B cell (primary cell): ENCODE measurements at regions not wholly inside any gene's neighbourhood (a gene's known extent, or its start where the extent isn't known, plus 50 kb on each side); places are given as distances from the start of the nearest gene placed in this dataset.

Experiments
- ATAC-seq: fragments of 200-7000 bp; cut with Tn5 transposase; one replicate; pipeline ENCODE4 v1.10.0; 2021; ENCODE audit warnings: low read depth, mild to moderate bottlenecking, moderate number of reproducible peaks, moderate library complexity
- CTCF ChIA-PET: fragments of 350-600 bp; sonication (Branson Sonifier 250); formaldehyde crosslinking; loops from one replicate; lab custom pipeline; 2021; ENCODE audit warnings: antibody characterized with exemption, inconsistent platforms; lab: Charles Lee
- POLR2A ChIA-PET: fragments of 350-600 bp; sonication (Branson Sonifier 250); formaldehyde crosslinking; loops from one replicate; lab custom pipeline; 2021; ENCODE audit warnings: antibody characterized with exemption; lab: Charles Lee
- DNase-seq: peaks from one replicate; pipeline ENCODE4 v3.0.0; 2013
- H2AFZ ChIP-seq: 2 replicates; pipeline ENCODE4 v1.6.1; 2012; ENCODE audit warnings: mild to moderate bottlenecking, low read depth, low read length; ENCODE audit not compliant: insufficient read depth, poor library complexity, severe bottlenecking
- H3K27ac ChIP-seq, 2 donors: 1 replicate in 1 of 2; 2 replicates in 1 of 2; pipeline ENCODE4 v1.5.1; 2012 to 2013; ENCODE audit warnings: low read length in 2 of 2, mild to moderate bottlenecking in 2 of 2, moderate library complexity in 1 of 2
- H3K27me3 ChIP-seq, 4 experiments: fragments of 200-600 bp in 1 of 4; sonication (generic) in 1 of 4; replicated peaks in 1 of 4; 1 replicate in 2 of 4; 2 replicates in 2 of 4; pipeline versions ENCODE4 v1.6.1 to v1.7.0; 2013 to 2016; ENCODE audit warnings: low read length in 3 of 4, mild to moderate bottlenecking in 2 of 4, mixed read lengths in 1 of 4, moderate library complexity in 1 of 4; ENCODE audit not compliant: insufficient read depth in 4 of 4, control insufficient read depth in 3 of 4; ENCODE audit errors: control extremely low read depth in 1 of 4
- H3K36me3 ChIP-seq, 2 experiments: replicated peaks in 1 of 2; 1 replicate in 1 of 2; 2 replicates in 1 of 2; pipeline versions ENCODE4 v1.6.1 to v1.7.1; 2013; ENCODE audit warnings: low read length in 1 of 2; ENCODE audit not compliant: insufficient read depth in 2 of 2, control insufficient read depth in 1 of 2; ENCODE audit errors: control extremely low read depth in 1 of 2, extremely low read depth in 1 of 2
- H3K4me1 ChIP-seq, 2 donors: fragments of 200-600 bp in 1 of 2; sonication (generic) in 1 of 2; 1 replicate in 1 of 2; 2 replicates in 1 of 2; pipeline versions ENCODE4 v1.5.1 to v1.6.1; 2013 to 2017; ENCODE audit warnings: low read length in 2 of 2; ENCODE audit not compliant: control insufficient read depth in 2 of 2, insufficient read depth in 2 of 2
- H3K4me2 ChIP-seq: replicated peaks from 2 replicates; pipeline ENCODE3; 2012; ENCODE audit warnings: mild to moderate bottlenecking, low read depth, low read length; ENCODE audit not compliant: poor library complexity, severe bottlenecking
- H3K4me3 ChIP-seq, 5 experiments: fragments of 200-600 bp in 1 of 5; sonication (generic) in 1 of 5; 1 replicate in 3 of 5; 2 replicates in 2 of 5; pipeline versions ENCODE4 v1.5.1 to v1.7.0; 2011 to 2016; ENCODE audit warnings: low read length in 4 of 5, mild to moderate bottlenecking in 4 of 5, low read depth in 2 of 5, control low read depth in 1 of 5, moderate library complexity in 1 of 5; ENCODE audit not compliant: insufficient read depth in 1 of 5; ENCODE audit errors: control extremely low read depth in 1 of 5, extremely low read depth in 1 of 5
- H3K79me2 ChIP-seq: fragments of 200-600 bp; sonication (generic); one replicate; pipeline ENCODE4 v1.6.0; 2016; ENCODE audit warnings: low read length; ENCODE audit not compliant: control insufficient read depth, insufficient read depth
- H3K9ac ChIP-seq: fragments of 200-600 bp; sonication (generic); 2 replicates; pipeline ENCODE4 v1.6.1; 2017; ENCODE audit warnings: mild to moderate bottlenecking, low read length, moderate library complexity
- H3K9me3 ChIP-seq, 3 donors: one replicate each; pipeline versions ENCODE4 v1.6.1 to v1.7.1; 2013; ENCODE audit warnings: low read length in 2 of 3; ENCODE audit not compliant: control insufficient read depth in 2 of 3, insufficient read depth in 1 of 3; ENCODE audit errors: control extremely low read depth in 1 of 3
- H4K20me1 ChIP-seq: 2 replicates; pipeline ENCODE4 v1.6.0; 2012; ENCODE audit warnings: mild to moderate bottlenecking, low read length; ENCODE audit not compliant: insufficient read depth, control insufficient read depth, poor library complexity, severe bottlenecking
- H3K27ac Mint-ChIP-seq: one replicate; pipeline ENCODE4 v1.8.0; 2021; ENCODE audit warnings: mixed read lengths
- H3K27me3 Mint-ChIP-seq: one replicate; pipeline ENCODE4 v1.8.0; 2021; ENCODE audit warnings: mixed read lengths
- H3K4me1 Mint-ChIP-seq: one replicate; pipeline ENCODE4 v1.8.0; 2021; ENCODE audit warnings: mixed read lengths
- H3K4me3 Mint-ChIP-seq: one replicate; pipeline ENCODE4 v1.8.0; 2021; ENCODE audit warnings: mixed read lengths
- H3K9me3 Mint-ChIP-seq: one replicate; pipeline ENCODE4 v1.8.0; 2022; ENCODE audit warnings: mixed read lengths; ENCODE audit not compliant: insufficient read depth
- EZH2 ChIP-seq: IDR thresholded peaks from 2 replicates; pipeline ENCODE4 v1.6.1; 2012; ENCODE audit warnings: borderline replicate concordance, low read depth, mild to moderate bottlenecking, moderate library complexity, low read length; ENCODE audit not compliant: insufficient read depth, poor library complexity, severe bottlenecking
- WGBS: methylation state at CpG from one replicate; pipeline ENCODE4 v1.1.5; 2013; ENCODE audit warnings: missing lambda C conversion rate; ENCODE audit not compliant: insufficient coverage; 5-methylcytosine and 5-hydroxymethylcytosine counted together
- intact Hi-C: fragments of 100-400 bp; cut with micrococcal nuclease; formaldehyde crosslinking; loops from one replicate; pipeline ENCODE4 v1.10.0; 2022
- TF ChIP-seq, protein P1 (sequence below): fragments of 200-600 bp; IDR thresholded peaks from one replicate; pipeline ENCODE4 v1.8.0; 2022; ENCODE audit warnings: antibody characterized with exemption, mild to moderate bottlenecking

- WGBS, result 62% methylated on average over 1 of the region's 1 CpG
- Histone ChIP-seq H3K9ac (no peak overlapping the region), H3K79me2 (no peaks in the 10 kb centered on the region), H3K4me1 (no peaks in the 10 kb centered on the region), H3K9me3 (peaks cover 0 to 1% (median 0%) of the 10 kb centered on the region in 3 donors), H3K27me3 (no peaks in the 10 kb centered on the region), H3K4me3 (no peak overlapping the region), H2AFZ (no peak overlapping the region), H4K20me1 (no peaks in the 10 kb centered on the region), H3K27ac (no peak overlapping the region), H3K36me3 (no peaks in the 10 kb centered on the region), H3K4me2 (no peak overlapping the region)
- ChIA-PET POLR2A (no interaction called here), CTCF (no interaction called here)
- Mint-ChIP-seq H3K27me3 (no peaks in the 10 kb centered on the region), H3K4me3 (no peak overlapping the region), H3K4me1 (no peaks in the 10 kb centered on the region), H3K9me3 (peaks cover 2% of the 10 kb centered on the region), H3K27ac (no peak overlapping the region)
- intact Hi-C loops, result no loop called here
- DNase-seq, result no peak
- TF ChIP-seq EZH2, result no peak
- TF ChIP-seq, protein P1, sequence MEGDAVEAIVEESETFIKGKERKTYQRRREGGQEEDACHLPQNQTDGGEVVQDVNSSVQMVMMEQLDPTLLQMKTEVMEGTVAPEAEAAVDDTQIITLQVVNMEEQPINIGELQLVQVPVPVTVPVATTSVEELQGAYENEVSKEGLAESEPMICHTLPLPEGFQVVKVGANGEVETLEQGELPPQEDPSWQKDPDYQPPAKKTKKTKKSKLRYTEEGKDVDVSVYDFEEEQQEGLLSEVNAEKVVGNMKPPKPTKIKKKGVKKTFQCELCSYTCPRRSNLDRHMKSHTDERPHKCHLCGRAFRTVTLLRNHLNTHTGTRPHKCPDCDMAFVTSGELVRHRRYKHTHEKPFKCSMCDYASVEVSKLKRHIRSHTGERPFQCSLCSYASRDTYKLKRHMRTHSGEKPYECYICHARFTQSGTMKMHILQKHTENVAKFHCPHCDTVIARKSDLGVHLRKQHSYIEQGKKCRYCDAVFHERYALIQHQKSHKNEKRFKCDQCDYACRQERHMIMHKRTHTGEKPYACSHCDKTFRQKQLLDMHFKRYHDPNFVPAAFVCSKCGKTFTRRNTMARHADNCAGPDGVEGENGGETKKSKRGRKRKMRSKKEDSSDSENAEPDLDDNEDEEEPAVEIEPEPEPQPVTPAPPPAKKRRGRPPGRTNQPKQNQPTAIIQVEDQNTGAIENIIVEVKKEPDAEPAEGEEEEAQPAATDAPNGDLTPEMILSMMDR, result no peak
- ATAC-seq, result no peak
These were observed 229.3 kb upstream of the ZSWIM2 start for GRCh38 chr2:187078297-187078696.

DNA sequence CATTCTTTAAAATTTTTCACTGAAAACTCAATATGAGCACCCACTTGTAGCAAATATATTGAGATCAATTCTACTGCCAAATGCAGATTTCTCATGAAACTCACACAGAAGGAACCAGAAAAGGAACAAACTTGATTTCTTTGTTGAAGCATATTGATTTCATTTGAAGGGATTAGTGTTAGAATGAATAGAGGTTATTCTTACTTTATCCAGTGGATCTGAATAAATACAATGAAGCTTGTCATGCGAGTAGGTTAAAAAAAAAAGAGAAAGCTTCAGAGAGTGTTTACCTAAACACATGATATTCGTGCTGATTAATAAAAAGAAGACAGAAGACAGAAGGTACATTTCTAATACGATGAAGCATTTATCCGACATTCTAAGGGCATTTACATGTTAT, 226.7 kb upstream of the ZSWIM2 start:
- H3K9me3 Mint-ChIP-seq, result peaks cover 2% of the 10 kb centered on the region
- no peak overlapping the region for H3K4me2 ChIP-seq
- no peaks in the 10 kb centered on the region for H3K27me3 ChIP-seq
- no peak overlapping the region for H3K4me3 ChIP-seq
- H3K4me1 ChIP-seq, result no peaks in the 10 kb centered on the region
- WGBS, result no CpG with 5 or more reads among the region's 4 CpGs
- H3K27ac ChIP-seq, result no peak overlapping the region
- no peaks in the 10 kb centered on the region for H3K36me3 ChIP-seq
- no peak overlapping the region for H3K9ac ChIP-seq
- H3K4me3 Mint-ChIP-seq, result no peak overlapping the region
- ATAC-seq (no peak), DNase-seq (no peak)
- CTCF ChIA-PET, result no interaction called here
- intact Hi-C loops, result no loop called here
- POLR2A ChIA-PET, result no interaction called here
- H3K9me3 ChIP-seq, result peaks cover 0 to 1% (median 0%) of the 10 kb centered on the region in 3 donors
- no peaks in the 10 kb centered on the region for H3K4me1 Mint-ChIP-seq
- H4K20me1 ChIP-seq, result no peaks in the 10 kb centered on the region
- H3K27ac Mint-ChIP-seq, result no peak overlapping the region
- H2AFZ ChIP-seq, result no peak overlapping the region
- no peaks in the 10 kb centered on the region for H3K79me2 ChIP-seq
- no peak for TF ChIP-seq EZH2
- TF ChIP-seq, protein P1, result no peak
- no peaks in the 10 kb centered on the region for H3K27me3 Mint-ChIP-seq
